ENCODE measurements at regions not wholly inside any gene's neighbourhood (a gene's known extent, or its start where the extent isn't known, plus 50 kb on each side); places are given as distances from the start of the nearest gene placed in this dataset.

GRCh38 chr7:46626691-46627310 lies 705.7 kb upstream of the IGFBP3 start:
- TF ChIP-seq CTCF (conservative IDR thresholded peaks at IDR 0.05; ENCODE audit: low read length): no peak
- TF ChIP-seq EZH2phosphoT487 (IDR thresholded peaks at IDR 0.05; ENCODE audit: borderline replicate concordance): no peak
